Right ventricle myocardium inferior (tissue), 1 donor: ENCODE measurements at regions not wholly inside any gene's neighbourhood (a gene's known extent, or its start where the extent isn't known, plus 50 kb on each side); places are given as distances from the start of the nearest gene placed in this dataset.

Experiments used
- ATAC-seq: fragments of 200-7000 bp; cut with Tn5 transposase; one replicate; pipeline ENCODE4 v1.9.1; 2020; ENCODE audit warnings: mild to moderate bottlenecking, moderate library complexity
- DNase-seq: peaks from one replicate; pipeline ENCODE4 v3.0.0; 2021; ENCODE audit errors: missing footprints
- intact Hi-C: fragments of 100-400 bp; cut with DNase I; formaldehyde crosslinking; loops from one replicate; pipeline ENCODE4 v1.11.0; 2022
- donor health status: DM: no; HTN: yes; CAD: no; lungs with severe emphysema.

- DNase-seq (no peak), ATAC-seq (no peak)
- intact Hi-C loops = no loop called here
Measured at GRCh38 chr12:14261096-14261495, 104.4 kb upstream of the ATF7IP start.

- ATAC-seq (no peak), DNase-seq (no peak)
- intact Hi-C loops = no loop called here
Measured at GRCh38 chr12:14261861-14262260, 103.6 kb upstream of the ATF7IP start.

GRCh38 chr12:14262771-14263511 is 102.5 kb upstream of the ATF7IP start:
- no peak for ATAC-seq
- intact Hi-C loops = no loop called here

GRCh38 chr12:14263742-14264141 is 101.7 kb upstream of the ATF7IP start:
- DNase-seq (no peak), ATAC-seq (no peak)
- intact Hi-C loops = no loop called here

More at GRCh38 chr12:14262771-14263511, 102.5 kb upstream of the ATF7IP start:
- no peak for DNase-seq

- ATAC-seq (no peak), DNase-seq (no peak)
- intact Hi-C loops = no loop called here
Measured at GRCh38 chr12:14264316-14264715, 101.2 kb upstream of the ATF7IP start.

GRCh38 chr12:14264778-14265177 is 100.7 kb upstream of the ATF7IP start:
- intact Hi-C loops = no loop called here
- ATAC-seq = no peak

GRCh38 chr12:14268120-14268515 is 97.4 kb upstream of the ATF7IP start:
- DNase-seq = no peak
- intact Hi-C loops = no loop called here
- ATAC-seq = no peak

More at GRCh38 chr12:14264778-14265177, 100.7 kb upstream of the ATF7IP start:
- no peak for DNase-seq

- intact Hi-C loops = no loop called here
- no peak for ATAC-seq
Measured at GRCh38 chr12:14270392-14270791, 95.1 kb upstream of the ATF7IP start.

GRCh38 chr12:14272956-14273912 is 92.2 kb upstream of the ATF7IP start:
- intact Hi-C loops = no loop called here
- ATAC-seq = no peak

More at GRCh38 chr12:14270392-14270791, 95.1 kb upstream of the ATF7IP start:
- no peak for DNase-seq

GRCh38 chr12:14273913-14274311 is 91.6 kb upstream of the ATF7IP start:
- intact Hi-C loops = no loop called here
- ATAC-seq = no peak
- DNase-seq = no peak

More at GRCh38 chr12:14272956-14273912, 92.2 kb upstream of the ATF7IP start:
- no peak for DNase-seq

- intact Hi-C loops = no loop called here
- DNase-seq (no peak), ATAC-seq (no peak)
Measured at GRCh38 chr12:14275111-14275510, 90.4 kb upstream of the ATF7IP start.

- intact Hi-C loops = no loop called here
- ATAC-seq (no peak), DNase-seq (no peak)
Measured at GRCh38 chr12:14275886-14276285, 89.6 kb upstream of the ATF7IP start.

- DNase-seq (no peak), ATAC-seq (no peak)
- intact Hi-C loops = no loop called here
Measured at GRCh38 chr12:14278294-14278953, 87.1 kb upstream of the ATF7IP start.

GRCh38 chr12:14279845-14280244 is 85.6 kb upstream of the ATF7IP start:
- no peak for ATAC-seq
- intact Hi-C loops = no loop called here

GRCh38 chr12:14280921-14281320 is 84.6 kb upstream of the ATF7IP start:
- ATAC-seq = no peak
- intact Hi-C loops = no loop called here
- no peak for DNase-seq

More at GRCh38 chr12:14279845-14280244, 85.6 kb upstream of the ATF7IP start:
- no peak for DNase-seq

GRCh38 chr12:14281539-14281938 is 83.9 kb upstream of the ATF7IP start:
- ATAC-seq = no peak
- intact Hi-C loops = no loop called here
- DNase-seq = no peak

- ATAC-seq (no peak), DNase-seq (no peak)
- intact Hi-C loops = no loop called here
Measured at GRCh38 chr12:14283489-14284144, 81.9 kb upstream of the ATF7IP start.

- DNase-seq (no peak), ATAC-seq (peak; percentile 87)
- intact Hi-C loops = no loop called here
Measured at GRCh38 chr12:14284184-14284722, 81.2 kb upstream of the ATF7IP start.
